Activated T-cell treated with anti-CD3 and anti-CD28 coated beads, Interleukin-2, amount 50 U/mL, for 72 hours (primary cell): ENCODE measurements at regions not wholly inside any gene's neighbourhood (a gene's known extent, or its start where the extent isn't known, plus 50 kb on each side); places are given as distances from the start of the nearest gene placed in this dataset.

Experiments
- ATAC-seq, 2 donors: fragments of 150-1000 bp; cut with Tn5 transposase; replicated peaks in 1 of 2; 2 replicates each; pipeline ENCODE4 v1.10.0; 2021; ENCODE audit warnings: moderate library complexity in 2 of 2, mild to moderate bottlenecking in 1 of 2
- DNase-seq, 2 donors: peaks; one replicate each; pipeline ENCODE4 v3.0.0; 2021 to 2022; ENCODE audit warnings: mixed read lengths in 1 of 2
- H3K27ac Mint-ChIP-seq: one replicate; pipeline ENCODE4 v1.8.0; 2022; ENCODE audit warnings: mild to moderate bottlenecking, moderate library complexity, mixed read lengths
- H3K27me3 Mint-ChIP-seq: one replicate; pipeline ENCODE4 v1.8.0; 2022; ENCODE audit warnings: low read depth, mixed read lengths
- H3K36me3 Mint-ChIP-seq, 2 donors: one replicate each; pipeline ENCODE4 v1.8.0; 2022; ENCODE audit warnings: mixed read lengths in 2 of 2, mild to moderate bottlenecking in 1 of 2; ENCODE audit not compliant: insufficient read depth in 2 of 2
- H3K4me1 Mint-ChIP-seq: one replicate; pipeline ENCODE4 v1.8.0; 2022; ENCODE audit warnings: low read depth, mixed read lengths
- H3K4me3 Mint-ChIP-seq, 2 donors: one replicate each; pipeline ENCODE4 v1.8.0; 2022; ENCODE audit warnings: mild to moderate bottlenecking in 2 of 2, mixed read lengths in 2 of 2, moderate library complexity in 2 of 2
- H3K9me3 Mint-ChIP-seq, 2 donors: one replicate each; pipeline ENCODE4 v1.8.0; 2022; ENCODE audit warnings: mixed read lengths in 2 of 2

DNA sequence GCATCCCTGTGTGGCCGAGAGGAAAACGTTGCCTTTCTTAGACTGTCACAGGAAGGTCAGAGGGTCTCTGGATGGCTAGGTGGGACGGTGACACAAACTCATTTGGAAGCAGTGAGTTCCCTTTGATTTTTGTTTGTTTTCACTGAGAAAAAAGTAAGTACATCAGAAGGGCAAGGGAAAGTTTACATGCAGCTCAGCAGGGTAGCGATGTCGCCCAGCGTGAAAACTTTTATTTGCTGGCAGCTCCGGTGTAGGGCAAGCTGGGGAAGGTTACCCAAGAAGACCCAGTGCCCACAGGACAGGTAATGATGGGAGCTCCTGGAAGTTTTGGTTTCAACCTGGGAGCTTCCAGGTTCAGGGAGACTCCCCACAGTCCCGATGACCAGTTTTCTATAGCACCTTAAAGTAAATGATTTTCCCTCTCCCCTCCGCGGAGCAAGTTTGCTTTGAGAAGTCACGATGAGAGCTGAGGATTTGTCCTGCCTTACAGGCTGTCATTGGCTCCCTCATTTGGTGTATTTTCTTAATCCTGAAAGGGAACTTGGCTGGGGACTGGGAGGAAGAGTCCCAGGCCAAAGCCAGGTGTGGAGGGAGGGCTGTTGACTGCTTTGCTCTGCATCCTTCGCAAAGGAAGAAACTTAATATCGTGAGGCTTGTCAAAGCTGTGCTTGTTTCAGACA is 64.7 kb upstream of the ESRRB start:
- Mint-ChIP-seq H3K4me1 (peaks cover 11% of the 10 kb centered on the region), H3K9me3 (no peaks in the 10 kb centered on the region), H3K27ac (no peak overlapping the region), H3K36me3 (no peaks in the 10 kb centered on the region), H3K4me3 (peak overlapping the region in 1 of 2 donors; percentile 15), H3K27me3 (peaks cover 35% of the 10 kb centered on the region)
- DNase-seq: no peak
- no peak for ATAC-seq

DNA sequence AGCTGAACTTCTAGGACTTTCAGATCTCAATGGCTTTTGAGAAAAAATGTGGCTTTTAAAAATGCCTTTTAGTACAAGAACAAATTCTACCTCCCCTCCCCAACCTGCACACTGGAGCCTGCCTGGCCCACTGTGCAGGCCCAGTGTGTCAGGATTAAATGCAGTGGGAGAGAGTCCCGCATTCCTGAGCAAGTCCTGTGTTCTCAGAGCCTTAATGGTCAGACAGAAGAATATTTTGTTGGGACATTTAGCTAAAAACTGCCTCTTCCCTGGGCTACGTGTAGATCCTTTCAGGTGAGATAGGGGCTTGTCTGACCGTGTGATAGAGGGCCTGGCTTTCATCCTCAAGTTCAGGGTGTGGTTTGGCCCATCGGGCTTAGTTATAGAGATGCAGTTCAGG is 63.1 kb upstream of the ESRRB start:
- DNase-seq (no peak), ATAC-seq (no peak)
- Mint-ChIP-seq H3K36me3 (no peaks in the 10 kb centered on the region), H3K27me3 (peaks cover 35% of the 10 kb centered on the region), H3K4me3 (no peak overlapping the region), H3K27ac (no peak overlapping the region), H3K4me1 (peaks cover 11% of the 10 kb centered on the region), H3K9me3 (no peaks in the 10 kb centered on the region)

- ATAC-seq (no peak), DNase-seq (no peak)
- Mint-ChIP-seq H3K36me3 (no peaks in the 10 kb centered on the region), H3K27me3 (peaks cover 35% of the 10 kb centered on the region), H3K4me3 (no peak overlapping the region), H3K27ac (no peak overlapping the region), H3K9me3 (no peaks in the 10 kb centered on the region), H3K4me1 (peaks cover 11% of the 10 kb centered on the region)
Measured at GRCh38 chr14:76313303-76313702, 62.6 kb upstream of the ESRRB start.

GRCh38 chr14:76313852-76314251 is 62.1 kb upstream of the ESRRB start:
- ATAC-seq: no peak
- H3K27me3 Mint-ChIP-seq: peaks cover 35% of the 10 kb centered on the region
- no peaks in the 10 kb centered on the region for H3K9me3 Mint-ChIP-seq
- no peak overlapping the region for H3K27ac Mint-ChIP-seq
- H3K36me3 Mint-ChIP-seq: no peaks in the 10 kb centered on the region
- no peak overlapping the region for H3K4me3 Mint-ChIP-seq
- H3K4me1 Mint-ChIP-seq: peaks cover 11% of the 10 kb centered on the region
- no peak for DNase-seq

DNA sequence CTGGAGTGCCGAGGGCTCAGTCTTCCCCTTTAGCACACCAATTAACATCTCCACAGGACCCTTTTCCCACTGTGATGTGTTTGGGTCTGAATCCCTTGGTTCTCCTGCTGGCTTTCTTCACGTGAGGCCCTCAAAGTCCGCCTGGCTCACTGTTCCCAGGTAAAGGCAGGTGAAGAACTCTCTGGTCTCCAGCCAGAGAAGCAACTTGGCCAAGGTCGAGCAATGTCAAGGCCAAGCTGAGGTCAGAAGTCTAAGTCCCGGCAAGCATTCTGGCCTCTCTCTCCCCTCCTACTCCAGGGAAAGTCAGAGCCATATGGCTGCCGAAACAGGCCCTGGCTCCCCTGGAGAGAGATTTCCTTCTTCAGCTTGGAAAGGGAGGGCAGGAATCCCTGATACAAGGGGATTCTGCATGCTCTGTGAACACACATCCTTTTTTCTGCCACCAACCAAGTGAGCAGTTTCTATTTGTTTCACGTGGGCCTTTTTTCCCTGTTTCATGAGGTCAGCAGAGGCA is 61.4 kb upstream of the ESRRB start:
- Mint-ChIP-seq H3K4me1 (peaks cover 11% of the 10 kb centered on the region), H3K27ac (no peak overlapping the region), H3K9me3 (no peaks in the 10 kb centered on the region), H3K4me3 (no peak overlapping the region), H3K27me3 (peaks cover 35% of the 10 kb centered on the region), H3K36me3 (no peaks in the 10 kb centered on the region)
- ATAC-seq (no peak), DNase-seq (no peak)

DNA sequence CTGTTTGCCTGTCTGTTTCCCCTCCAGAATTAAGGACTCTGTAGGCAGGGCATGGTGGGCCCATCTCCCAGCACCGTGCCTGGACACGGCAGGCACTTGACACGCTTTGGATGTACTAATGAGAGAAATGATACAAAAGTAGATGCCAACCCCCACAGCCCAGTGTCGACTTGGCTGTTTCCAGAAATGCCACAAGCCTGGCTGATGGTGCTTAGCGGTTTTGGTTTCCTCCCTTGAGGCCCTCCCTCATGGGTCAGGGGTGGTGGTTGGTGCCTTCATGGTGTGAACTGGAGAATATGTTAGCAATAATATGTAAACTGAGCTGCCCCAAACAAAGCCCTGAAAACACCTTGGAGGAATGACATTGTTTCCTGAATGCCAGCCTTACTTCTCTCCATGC is 55.5 kb upstream of the ESRRB start:
- H3K9me3 Mint-ChIP-seq: no peaks in the 10 kb centered on the region
- H3K27ac Mint-ChIP-seq: no peak overlapping the region
- no peaks in the 10 kb centered on the region for H3K4me1 Mint-ChIP-seq
- ATAC-seq (no peak), DNase-seq (no peak)
- H3K27me3 Mint-ChIP-seq: peaks cover 6% of the 10 kb centered on the region
- no peak overlapping the region for H3K4me3 Mint-ChIP-seq
- no peaks in the 10 kb centered on the region for H3K36me3 Mint-ChIP-seq

- Mint-ChIP-seq H3K4me3 (no peak overlapping the region), H3K36me3 (no peaks in the 10 kb centered on the region), H3K9me3 (no peaks in the 10 kb centered on the region), H3K4me1 (no peaks in the 10 kb centered on the region), H3K27me3 (peaks cover 6% of the 10 kb centered on the region), H3K27ac (no peak overlapping the region)
- ATAC-seq: no peak
- no peak for DNase-seq
Measured at GRCh38 chr14:76320975-76321374, 55.0 kb upstream of the ESRRB start.

GRCh38 chr14:76322594-76323220 is 53.2 kb upstream of the ESRRB start:
- Mint-ChIP-seq H3K36me3 (no peaks in the 10 kb centered on the region), H3K9me3 (no peaks in the 10 kb centered on the region), H3K4me1 (no peaks in the 10 kb centered on the region), H3K4me3 (no peak overlapping the region), H3K27me3 (peaks cover 11% of the 10 kb centered on the region), H3K27ac (no peak overlapping the region)
- DNase-seq (no peak), ATAC-seq (no peak)

- ATAC-seq (no peak), DNase-seq (no peak)
- no peaks in the 10 kb centered on the region for H3K36me3 Mint-ChIP-seq
- no peaks in the 10 kb centered on the region for H3K9me3 Mint-ChIP-seq
- no peak overlapping the region for H3K27ac Mint-ChIP-seq
- H3K4me3 Mint-ChIP-seq: no peak overlapping the region
- no peaks in the 10 kb centered on the region for H3K4me1 Mint-ChIP-seq
- peaks cover 17% of the 10 kb centered on the region for H3K27me3 Mint-ChIP-seq
Measured at GRCh38 chr14:76323331-76324050, 52.4 kb upstream of the ESRRB start.

- no peaks in the 10 kb centered on the region for H3K9me3 Mint-ChIP-seq
- ATAC-seq (no peak), DNase-seq (no peak)
- H3K27ac Mint-ChIP-seq: no peak overlapping the region
- H3K4me3 Mint-ChIP-seq: no peak overlapping the region
- H3K4me1 Mint-ChIP-seq: no peaks in the 10 kb centered on the region
- peaks cover 24% of the 10 kb centered on the region for H3K27me3 Mint-ChIP-seq
- no peaks in the 10 kb centered on the region for H3K36me3 Mint-ChIP-seq
Measured at GRCh38 chr14:76324133-76324532, 51.8 kb upstream of the ESRRB start.
